CD4-positive, alpha-beta T cell (primary cell): ENCODE measurements at regions not wholly inside any gene's neighbourhood (a gene's known extent, or its start where the extent isn't known, plus 50 kb on each side); places are given as distances from the start of the nearest gene placed in this dataset.

ENCODE experiments used
- ATAC-seq: fragments of 200-7000 bp; cut with Tn5 transposase; one replicate; pipeline ENCODE4 v1.10.0; 2022; ENCODE audit warnings: mild to moderate bottlenecking; ENCODE audit not compliant: poor library complexity
- CTCF ChIA-PET: fragments of 350-600 bp; sonication (Branson Sonifier 250); formaldehyde crosslinking; loops from one replicate; lab custom pipeline; 2021; ENCODE audit warnings: antibody characterized with exemption, inconsistent platforms; lab: Charles Lee
- POLR2A ChIA-PET: fragments of 350-600 bp; sonication (Branson Sonifier 250); formaldehyde crosslinking; loops from one replicate; lab custom pipeline; 2021; ENCODE audit warnings: antibody characterized with exemption, inconsistent platforms; lab: Charles Lee
- DNase-seq, 14 experiments: peaks; one replicate each; pipeline ENCODE4 v3.0.0-alpha.2; 2013 to 2020; ENCODE audit warnings: mixed read lengths in 2 of 14
- H3K27ac ChIP-seq, 2 donors: one replicate each; pipeline versions ENCODE4 v1.5.1 to v1.7.0; 2013; ENCODE audit warnings: low read length in 2 of 2, low read depth in 1 of 2, mild to moderate bottlenecking in 1 of 2
- H3K27me3 ChIP-seq, 2 experiments: 1 replicate in 1 of 2; 2 replicates in 1 of 2; pipeline versions ENCODE4 v1.6.1 to v1.7.0; 2013; ENCODE audit warnings: low read length in 2 of 2, control low read depth in 1 of 2, mild to moderate bottlenecking in 1 of 2, moderate library complexity in 1 of 2; ENCODE audit not compliant: insufficient read depth in 2 of 2, control insufficient read depth in 1 of 2
- H3K36me3 ChIP-seq: one replicate; pipeline ENCODE4 v1.6.1; 2013; ENCODE audit warnings: low read length, control low read depth; ENCODE audit not compliant: insufficient read depth
- H3K4me1 ChIP-seq: one replicate; pipeline ENCODE4 v1.6.1; 2013; ENCODE audit warnings: low read length, control low read depth; ENCODE audit not compliant: insufficient read depth
- H3K4me3 ChIP-seq: one replicate; pipeline ENCODE4 v1.5.1; 2013; ENCODE audit warnings: mild to moderate bottlenecking, low read length, moderate library complexity
- H3K9me3 ChIP-seq, 2 experiments: 1 replicate in 1 of 2; 2 replicates in 1 of 2; pipeline versions ENCODE4 v1.6.1 to v1.7.0; 2013; ENCODE audit warnings: low read length in 2 of 2, mild to moderate bottlenecking in 2 of 2, control low read depth in 1 of 2, moderate library complexity in 1 of 2; ENCODE audit not compliant: control insufficient read depth in 1 of 2, insufficient read depth in 1 of 2
- H3K27ac Mint-ChIP-seq: one replicate; pipeline ENCODE4 v1.8.0; 2020; ENCODE audit warnings: mixed read lengths
- H3K27me3 Mint-ChIP-seq: one replicate; pipeline ENCODE4 v1.8.0; 2021; ENCODE audit warnings: mixed read lengths
- H3K36me3 Mint-ChIP-seq: one replicate; pipeline ENCODE4 v1.8.0; 2021; ENCODE audit warnings: low read depth, mixed read lengths
- H3K4me1 Mint-ChIP-seq: one replicate; pipeline ENCODE4 v1.8.0; 2021; ENCODE audit warnings: low read depth, mixed read lengths
- H3K4me3 Mint-ChIP-seq: one replicate; pipeline ENCODE4 v1.8.0; 2020; ENCODE audit warnings: mild to moderate bottlenecking, mixed read lengths
- H3K9me3 Mint-ChIP-seq: one replicate; pipeline ENCODE4 v1.8.0; 2020; ENCODE audit warnings: mixed read lengths
- intact Hi-C, 2 experiments: fragments of 100-400 bp; cut with DNase I in 1 of 2; cut with micrococcal nuclease in 1 of 2; formaldehyde crosslinking; loops; one replicate each; pipeline versions ENCODE4 v1.15.1 to v1.9.0; 2023 to 2025; cut with DNase I, micrococcal nuclease
- TF ChIP-seq, protein P1 (sequence below): fragments of 200-600 bp; IDR thresholded peaks from one replicate; pipeline ENCODE4 v1.8.0; 2022; ENCODE audit warnings: antibody characterized with exemption, mild to moderate bottlenecking

DNA sequence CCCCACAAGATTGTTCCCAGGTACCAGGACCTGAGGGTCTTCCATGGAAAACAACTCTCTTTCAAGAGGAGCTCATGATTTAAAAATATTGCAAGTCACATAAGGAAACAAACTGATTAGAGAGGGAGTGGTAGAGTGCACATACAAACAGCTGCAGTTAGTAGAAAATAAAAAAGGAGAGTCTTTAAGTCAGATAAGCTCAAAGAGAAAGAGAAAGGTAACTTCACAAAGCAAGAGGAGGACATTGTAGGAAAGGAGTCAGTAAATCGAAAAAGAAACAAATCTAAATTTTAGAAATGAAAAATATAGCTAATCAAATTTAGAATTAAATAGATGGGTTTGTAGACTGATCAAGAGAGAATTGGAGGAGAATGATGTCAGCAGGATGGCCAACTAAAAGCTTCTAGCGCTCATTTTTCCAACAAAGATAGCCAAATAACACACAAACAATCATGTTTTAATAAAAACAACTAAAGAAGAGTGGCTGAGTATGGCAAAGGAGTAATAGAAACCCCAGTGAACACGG, 86.1 kb upstream of the CD53 start:
- intact Hi-C loops = loop anchor here (2.0 to 10.0 kb wide), 6 partner anchors 85 to 548 kb away; partner anchors contain the start of genes CD53 (in 1 of the 2), DENND2D (in 1 of the 2) and LRIF1 (in 1 of the 2)
- POLR2A ChIA-PET = interaction anchor here (0.6 to 6.3 kb wide), 40 partner anchors 9 to 577 kb away, joined by 3 to 106 read pairs (median 5); partner anchors contain the start of genes CD53, KCNA2, KCNA3 and KCNC4

DNA sequence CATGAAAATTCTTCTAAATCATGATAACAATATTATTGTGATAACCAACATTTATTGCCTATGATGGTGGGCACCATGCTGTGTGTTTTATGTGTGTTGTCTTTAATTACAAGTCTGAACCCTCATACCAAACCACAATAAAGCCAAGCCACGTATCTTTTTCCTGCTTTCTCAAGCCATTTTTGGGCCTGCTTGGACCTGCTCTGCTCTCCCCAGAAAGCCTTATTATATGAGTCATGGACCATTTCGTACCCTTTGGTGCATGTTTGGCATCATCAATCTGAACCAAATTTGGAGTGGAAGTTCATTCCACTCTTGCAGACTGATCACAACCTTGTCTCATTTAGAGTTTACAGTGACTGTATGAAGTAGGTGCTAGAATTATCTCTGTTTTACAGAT, 87.3 kb upstream of the CD53 start:
- Mint-ChIP-seq H3K36me3 (peaks cover 15% of the 10 kb centered on the region), H3K4me3 (peak overlapping the region; percentile 54), H3K27me3 (no peaks in the 10 kb centered on the region), H3K4me1 (peaks cover 88% of the 10 kb centered on the region), H3K9me3 (peaks cover 11% of the 10 kb centered on the region), H3K27ac (peak overlapping the region; percentile 82)
- Histone ChIP-seq H3K27me3 (no peaks in the 10 kb centered on the region), H3K4me1 (peaks cover 63% of the 10 kb centered on the region), H3K9me3 (peaks cover 7 to 13% of the 10 kb centered on the region in 2 experiments), H3K4me3 (no peak overlapping the region), H3K27ac (no peak overlapping the region), H3K36me3 (no peaks in the 10 kb centered on the region)
- DNase-seq (no peak), ATAC-seq (no peak)
- POLR2A ChIA-PET = interaction anchor here (1.3 to 6.3 kb wide), 5 partner anchors 88 to 179 kb away, joined by 3 to 106 read pairs (median 28); partner anchors contain the start of genes CD53, KCNA3 and LRIF1
- TF ChIP-seq, protein P1, sequence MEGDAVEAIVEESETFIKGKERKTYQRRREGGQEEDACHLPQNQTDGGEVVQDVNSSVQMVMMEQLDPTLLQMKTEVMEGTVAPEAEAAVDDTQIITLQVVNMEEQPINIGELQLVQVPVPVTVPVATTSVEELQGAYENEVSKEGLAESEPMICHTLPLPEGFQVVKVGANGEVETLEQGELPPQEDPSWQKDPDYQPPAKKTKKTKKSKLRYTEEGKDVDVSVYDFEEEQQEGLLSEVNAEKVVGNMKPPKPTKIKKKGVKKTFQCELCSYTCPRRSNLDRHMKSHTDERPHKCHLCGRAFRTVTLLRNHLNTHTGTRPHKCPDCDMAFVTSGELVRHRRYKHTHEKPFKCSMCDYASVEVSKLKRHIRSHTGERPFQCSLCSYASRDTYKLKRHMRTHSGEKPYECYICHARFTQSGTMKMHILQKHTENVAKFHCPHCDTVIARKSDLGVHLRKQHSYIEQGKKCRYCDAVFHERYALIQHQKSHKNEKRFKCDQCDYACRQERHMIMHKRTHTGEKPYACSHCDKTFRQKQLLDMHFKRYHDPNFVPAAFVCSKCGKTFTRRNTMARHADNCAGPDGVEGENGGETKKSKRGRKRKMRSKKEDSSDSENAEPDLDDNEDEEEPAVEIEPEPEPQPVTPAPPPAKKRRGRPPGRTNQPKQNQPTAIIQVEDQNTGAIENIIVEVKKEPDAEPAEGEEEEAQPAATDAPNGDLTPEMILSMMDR = no peak
- CTCF ChIA-PET = interaction anchor here (2.1 to 5.2 kb wide), 2 partner anchors 19 to 166 kb away, joined by 8 to 43 read pairs; no protein-coding TSS in a partner anchor
- intact Hi-C loops = loop anchor here (2.0 to 10.0 kb wide), 6 partner anchors 87 to 549 kb away; partner anchors contain the start of genes CD53 (in 1 of the 2), DENND2D (in 1 of the 2) and LRIF1 (in 1 of the 2)

More for the DNA sequence above, 86.1 kb upstream of the CD53 start:
- ATAC-seq (peak; percentile 36), DNase-seq (peak in 2 of 14 experiments; percentile 14 to 51)
- Mint-ChIP-seq H3K27ac (peak overlapping the region; percentile 82), H3K4me3 (peak overlapping the region; percentile 75), H3K9me3 (peaks cover 13% of the 10 kb centered on the region), H3K36me3 (peaks cover 17% of the 10 kb centered on the region), H3K27me3 (no peaks in the 10 kb centered on the region), H3K4me1 (peaks cover 80% of the 10 kb centered on the region)
- Histone ChIP-seq H3K9me3 (peaks cover 7 to 13% of the 10 kb centered on the region in 2 experiments), H3K4me1 (peaks cover 55% of the 10 kb centered on the region), H3K4me3 (peak overlapping the region; percentile 35), H3K36me3 (no peaks in the 10 kb centered on the region), H3K27me3 (no peaks in the 10 kb centered on the region), H3K27ac (peak overlapping the region; percentile 47 to 58)
- TF ChIP-seq, protein P1 = no peak
- CTCF ChIA-PET = interaction anchor here (0.8 to 5.2 kb wide), 6 partner anchors 20 to 326 kb away, joined by 3 to 43 read pairs (median 3); partner anchors contain the start of gene KCNA2

DNA sequence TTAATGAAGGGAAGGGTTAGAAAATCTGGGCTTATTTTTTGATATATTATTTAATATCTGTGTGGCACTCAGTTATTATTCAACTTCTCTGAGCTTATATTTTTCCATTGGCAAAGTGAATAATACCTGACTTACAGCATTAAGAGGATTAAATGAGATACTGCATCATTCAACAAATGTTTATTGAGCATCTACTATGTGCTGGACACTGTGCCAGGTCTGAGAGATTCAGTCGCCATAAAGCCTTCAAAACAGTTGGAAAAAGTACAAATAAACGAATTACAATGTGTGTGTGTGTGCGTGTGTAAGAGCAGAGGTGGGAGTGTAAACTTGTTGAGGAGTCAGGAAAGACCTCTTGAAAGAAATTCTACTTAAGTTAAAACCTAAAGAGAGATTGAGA, 87.9 kb upstream of the CD53 start:
- CTCF ChIA-PET = interaction anchor here (0.8 to 5.2 kb wide), 4 partner anchors 18 to 549 kb away, joined by 3 to 43 read pairs (median 6); no protein-coding TSS in a partner anchor
- Histone ChIP-seq H3K27me3 (no peaks in the 10 kb centered on the region), H3K4me1 (peaks cover 66% of the 10 kb centered on the region), H3K27ac (no peak overlapping the region), H3K36me3 (no peaks in the 10 kb centered on the region), H3K4me3 (no peak overlapping the region), H3K9me3 (peaks cover 7 to 13% of the 10 kb centered on the region in 2 experiments)
- POLR2A ChIA-PET = interaction anchor here (1.8 to 6.3 kb wide), 4 partner anchors 88 to 179 kb away, joined by 7 to 106 read pairs (median 34); partner anchors contain the start of genes CD53, KCNA3 and LRIF1
- peaks cover 89% of the 10 kb centered on the region for H3K4me1 Mint-ChIP-seq
- H3K9me3 Mint-ChIP-seq = peaks cover 11% of the 10 kb centered on the region
- ATAC-seq = no peak
- peaks cover 11% of the 10 kb centered on the region for H3K36me3 Mint-ChIP-seq
- H3K27ac Mint-ChIP-seq = peak overlapping the region; percentile 82
- no peak for DNase-seq
- TF ChIP-seq, protein P1 = no peak
- H3K27me3 Mint-ChIP-seq = no peaks in the 10 kb centered on the region
- intact Hi-C loops = loop anchor here (5.0 to 10.0 kb wide), 5 partner anchors 87 to 550 kb away; partner anchors contain the start of genes CD53 (in 1 of the 2), DENND2D (in 1 of the 2) and LRIF1 (in 1 of the 2)
- H3K4me3 Mint-ChIP-seq = peak overlapping the region; percentile 54
